ENCODE measurements at regions not wholly inside any gene's neighbourhood (a gene's known extent, or its start where the extent isn't known, plus 50 kb on each side); places are given as distances from the start of the nearest gene placed in this dataset.
A peak's percentile ranks its signal among the peaks of the same experiment; 100 is the strongest.

- Mint-ChIP-seq H3K27me3 (ENCODE audit: low read depth, poor library complexity) (no peaks in the 10 kb centered on the region), H3K4me3 (no peak overlapping the region), H3K9me3 (no peaks in the 10 kb centered on the region), H3K36me3 (ENCODE audit: low read depth) (no peaks in the 10 kb centered on the region), H3K4me1 (peaks cover 18% of the 10 kb centered on the region), H3K27ac (no peak overlapping the region)
- DNase-seq = peak; percentile 5
- no peak for TF ChIP-seq CTCF (IDR thresholded peaks at IDR 0.05)
These were observed 631.5 kb downstream of the METTL15 start for GRCh38 chr11:28739489-28740280.

GRCh38 chr11:28738549-28738948 lies 630.4 kb downstream of the METTL15 start:
- Mint-ChIP-seq H3K27ac (no peak overlapping the region), H3K4me1 (peaks cover 18% of the 10 kb centered on the region), H3K27me3 (ENCODE audit: low read depth, poor library complexity) (peaks cover 3% of the 10 kb centered on the region), H3K9me3 (no peaks in the 10 kb centered on the region), H3K4me3 (no peak overlapping the region), H3K36me3 (ENCODE audit: low read depth) (no peaks in the 10 kb centered on the region)
- DNase-seq = no peak
- no peak for TF ChIP-seq CTCF (IDR thresholded peaks at IDR 0.05)

- Mint-ChIP-seq H3K27ac (no peak overlapping the region), H3K27me3 (ENCODE audit: low read depth, poor library complexity) (peaks cover 6% of the 10 kb centered on the region), H3K4me3 (no peak overlapping the region), H3K9me3 (no peaks in the 10 kb centered on the region), H3K36me3 (ENCODE audit: low read depth) (no peaks in the 10 kb centered on the region), H3K4me1 (peaks cover 18% of the 10 kb centered on the region)
- no peak for DNase-seq
- TF ChIP-seq CTCF (IDR thresholded peaks at IDR 0.05) = no peak
These were observed 628.1 kb downstream of the METTL15 start for GRCh38 chr11:28736256-28736655.

GRCh38 chr11:28735511-28735910 lies 627.3 kb downstream of the METTL15 start:
- Mint-ChIP-seq H3K4me1 (peaks cover 18% of the 10 kb centered on the region), H3K36me3 (ENCODE audit: low read depth) (no peaks in the 10 kb centered on the region), H3K4me3 (no peak overlapping the region), H3K27me3 (ENCODE audit: low read depth, poor library complexity) (peaks cover 6% of the 10 kb centered on the region), H3K27ac (no peak overlapping the region), H3K9me3 (no peaks in the 10 kb centered on the region)
- no peak for TF ChIP-seq CTCF (IDR thresholded peaks at IDR 0.05)
- no peak for DNase-seq

GRCh38 chr11:28730889-28731288 lies 622.7 kb downstream of the METTL15 start:
- no peak for DNase-seq
- no peaks in the 10 kb centered on the region for H3K36me3 Mint-ChIP-seq (ENCODE audit: low read depth)

More at GRCh38 chr11:28730889-28731288, 622.7 kb downstream of the METTL15 start:
- Mint-ChIP-seq H3K4me1 (no peaks in the 10 kb centered on the region), H3K9me3 (no peaks in the 10 kb centered on the region), H3K4me3 (no peak overlapping the region), H3K27ac (no peak overlapping the region), H3K27me3 (ENCODE audit: low read depth, poor library complexity) (peaks cover 6% of the 10 kb centered on the region)
- no peak for TF ChIP-seq CTCF (IDR thresholded peaks at IDR 0.05)

All from nephron progenitor cell (in vitro differentiated cells).